Hepatic stellate cell (primary cell): ENCODE measurements at regions not wholly inside any gene's neighbourhood (a gene's known extent, or its start where the extent isn't known, plus 50 kb on each side); places are given as distances from the start of the nearest gene placed in this dataset.
"Not testable (repeated sequence)": the region's sequence is repeated elsewhere in the genome, so short reads cannot be mapped to it uniquely, and the experiment has no call there.

Experiments
- DNase-seq: peaks from one replicate; pipeline ENCODE4 v3.0.0; 2011; ENCODE audit warnings: low spot score

- no peak for DNase-seq
Measured at GRCh38 chr2:16242906-16243305, 302.6 kb downstream of the MYCN start.

GRCh38 chr2:16241166-16242160 lies 301.1 kb downstream of the MYCN start:
- DNase-seq, result no peak

GRCh38 chr2:16240402-16240801 lies 300.1 kb downstream of the MYCN start:
- DNase-seq, result no peak

GRCh38 chr2:16239296-16239850 lies 299.0 kb downstream of the MYCN start:
- DNase-seq, result no peak

- DNase-seq, result no peak
Measured at GRCh38 chr2:16238786-16239185, 298.4 kb downstream of the MYCN start.

GRCh38 chr2:16238001-16238761 lies 297.8 kb downstream of the MYCN start:
- no peak for DNase-seq

GRCh38 chr2:16235747-16236146 lies 295.4 kb downstream of the MYCN start:
- DNase-seq, result no peak

- DNase-seq, result not testable (repeated sequence)
Measured at GRCh38 chr2:16235291-16235690, 294.9 kb downstream of the MYCN start.

GRCh38 chr2:16228951-16229350 lies 288.6 kb downstream of the MYCN start:
- DNase-seq, result no peak

- no peak for DNase-seq
Measured at GRCh38 chr2:16228471-16228870, 288.1 kb downstream of the MYCN start.

GRCh38 chr2:16227811-16228462 lies 287.6 kb downstream of the MYCN start:
- no peak for DNase-seq

- no peak for DNase-seq
Measured at GRCh38 chr2:16226943-16227664, 286.8 kb downstream of the MYCN start.

- no peak for DNase-seq
Measured at GRCh38 chr2:16226381-16226780, 286.0 kb downstream of the MYCN start.

GRCh38 chr2:16225545-16225944 lies 285.2 kb downstream of the MYCN start:
- no peak for DNase-seq

GRCh38 chr2:16225071-16225470 lies 284.7 kb downstream of the MYCN start:
- no peak for DNase-seq

- DNase-seq, result no peak
Measured at GRCh38 chr2:16224298-16225045, 284.1 kb downstream of the MYCN start.

GRCh38 chr2:16223841-16224177 lies 283.5 kb downstream of the MYCN start:
- DNase-seq, result no peak

- DNase-seq, result no peak
Measured at GRCh38 chr2:16223161-16223840, 283.0 kb downstream of the MYCN start.

- no peak for DNase-seq
Measured at GRCh38 chr2:16222326-16222725, 282.0 kb downstream of the MYCN start.

GRCh38 chr2:16221461-16222010 lies 281.2 kb downstream of the MYCN start:
- DNase-seq, result no peak
